ENCODE measurements at regions not wholly inside any gene's neighbourhood (a gene's known extent, or its start where the extent isn't known, plus 50 kb on each side); places are given as distances from the start of the nearest gene placed in this dataset.

DNA sequence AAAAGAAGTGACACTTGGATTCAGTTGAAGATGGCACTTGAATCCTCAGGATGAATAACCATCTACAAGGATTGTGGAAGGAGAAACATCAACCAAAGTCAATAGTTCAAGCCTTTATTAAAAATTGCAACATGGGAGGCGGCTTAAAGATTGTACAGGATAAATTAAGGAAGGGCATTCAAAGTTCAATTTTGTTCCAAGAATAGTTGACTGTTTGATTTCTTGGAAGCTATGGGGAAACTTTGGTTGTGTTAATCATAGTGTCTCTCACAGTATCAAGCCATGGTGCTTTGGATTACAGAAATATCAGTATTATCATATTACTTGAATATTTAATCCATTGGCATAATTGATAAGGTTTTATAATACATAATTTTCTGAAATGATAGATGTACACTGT, 1844.3 kb downstream of the MAT2B start:
- Histone ChIP-seq H3K27me3 (no peaks in the 10 kb centered on the region), H3K9me3 (ENCODE audit: low read depth) (no peaks in the 10 kb centered on the region), H3K4me3 (no peak overlapping the region), H3K36me3 (no peaks in the 10 kb centered on the region), H3K27ac (no peak overlapping the region), H3K4me1 (ENCODE audit: low read depth) (peaks cover 12% of the 10 kb centered on the region)
- TF ChIP-seq, protein P1, sequence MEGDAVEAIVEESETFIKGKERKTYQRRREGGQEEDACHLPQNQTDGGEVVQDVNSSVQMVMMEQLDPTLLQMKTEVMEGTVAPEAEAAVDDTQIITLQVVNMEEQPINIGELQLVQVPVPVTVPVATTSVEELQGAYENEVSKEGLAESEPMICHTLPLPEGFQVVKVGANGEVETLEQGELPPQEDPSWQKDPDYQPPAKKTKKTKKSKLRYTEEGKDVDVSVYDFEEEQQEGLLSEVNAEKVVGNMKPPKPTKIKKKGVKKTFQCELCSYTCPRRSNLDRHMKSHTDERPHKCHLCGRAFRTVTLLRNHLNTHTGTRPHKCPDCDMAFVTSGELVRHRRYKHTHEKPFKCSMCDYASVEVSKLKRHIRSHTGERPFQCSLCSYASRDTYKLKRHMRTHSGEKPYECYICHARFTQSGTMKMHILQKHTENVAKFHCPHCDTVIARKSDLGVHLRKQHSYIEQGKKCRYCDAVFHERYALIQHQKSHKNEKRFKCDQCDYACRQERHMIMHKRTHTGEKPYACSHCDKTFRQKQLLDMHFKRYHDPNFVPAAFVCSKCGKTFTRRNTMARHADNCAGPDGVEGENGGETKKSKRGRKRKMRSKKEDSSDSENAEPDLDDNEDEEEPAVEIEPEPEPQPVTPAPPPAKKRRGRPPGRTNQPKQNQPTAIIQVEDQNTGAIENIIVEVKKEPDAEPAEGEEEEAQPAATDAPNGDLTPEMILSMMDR (IDR thresholded peaks at IDR 0.05; ENCODE audit: low read depth, low read length): no peak
- no peak for DNase-seq (ENCODE audit: low read depth in 1 of 2, low spot score in 1 of 2)

DNA sequence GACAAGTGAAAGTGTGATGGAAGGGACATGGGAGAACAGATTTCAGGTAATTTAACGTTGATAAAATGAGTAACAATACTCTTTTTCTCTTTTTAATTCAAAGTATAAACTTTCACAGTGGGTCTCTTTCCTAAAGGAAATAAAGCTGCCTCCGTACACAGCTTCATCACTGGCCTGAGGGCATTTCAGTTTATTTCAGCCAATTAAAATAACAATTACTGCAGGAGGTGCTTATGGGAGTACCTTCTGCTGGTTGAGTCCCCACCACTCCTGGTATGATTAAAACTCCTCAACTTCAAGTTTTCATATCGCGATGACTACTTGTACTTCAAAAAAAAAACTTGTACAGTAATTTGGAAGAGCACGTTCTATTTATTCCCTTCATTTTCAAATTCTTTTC, 1845.9 kb downstream of the MAT2B start:
- H3K4me1 ChIP-seq (ENCODE audit: low read depth): peaks cover 12% of the 10 kb centered on the region
- no peaks in the 10 kb centered on the region for H3K9me3 ChIP-seq (ENCODE audit: low read depth)
- no peak overlapping the region for H3K4me3 ChIP-seq
- no peak for DNase-seq (ENCODE audit: low read depth in 1 of 2, low spot score in 1 of 2)
- no peaks in the 10 kb centered on the region for H3K36me3 ChIP-seq
- H3K27ac ChIP-seq: no peak overlapping the region
- TF ChIP-seq, protein P1 (IDR thresholded peaks at IDR 0.05; ENCODE audit: low read depth, low read length): no peak
- no peaks in the 10 kb centered on the region for H3K27me3 ChIP-seq

DNA sequence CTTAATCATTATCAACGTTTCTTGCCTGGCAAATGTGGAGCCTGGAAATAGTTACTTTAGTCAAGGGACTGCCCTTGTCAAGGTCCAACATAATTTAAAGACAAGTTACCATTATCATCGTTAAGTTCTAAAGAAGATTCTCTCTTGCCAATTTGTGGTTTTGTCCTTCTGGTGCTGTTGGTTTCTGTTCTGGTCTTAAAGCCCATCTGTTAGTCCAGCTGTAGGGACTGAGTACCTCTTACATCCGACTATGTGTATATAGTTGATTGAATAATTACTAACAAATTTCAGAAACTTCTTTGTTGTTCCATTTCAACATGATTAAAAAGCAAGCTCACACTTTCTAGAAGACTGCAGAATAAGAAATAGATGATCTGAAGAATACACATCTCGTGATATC, 1854.9 kb downstream of the MAT2B start:
- Histone ChIP-seq H3K9me3 (ENCODE audit: low read depth) (no peaks in the 10 kb centered on the region), H3K4me1 (ENCODE audit: low read depth) (no peaks in the 10 kb centered on the region), H3K36me3 (no peaks in the 10 kb centered on the region), H3K4me3 (no peak overlapping the region), H3K27me3 (no peaks in the 10 kb centered on the region), H3K27ac (no peak overlapping the region)
- DNase-seq (ENCODE audit: low read depth in 1 of 2, low spot score in 1 of 2): no peak
- TF ChIP-seq, protein P1 (IDR thresholded peaks at IDR 0.05; ENCODE audit: low read depth, low read length): no peak

DNA sequence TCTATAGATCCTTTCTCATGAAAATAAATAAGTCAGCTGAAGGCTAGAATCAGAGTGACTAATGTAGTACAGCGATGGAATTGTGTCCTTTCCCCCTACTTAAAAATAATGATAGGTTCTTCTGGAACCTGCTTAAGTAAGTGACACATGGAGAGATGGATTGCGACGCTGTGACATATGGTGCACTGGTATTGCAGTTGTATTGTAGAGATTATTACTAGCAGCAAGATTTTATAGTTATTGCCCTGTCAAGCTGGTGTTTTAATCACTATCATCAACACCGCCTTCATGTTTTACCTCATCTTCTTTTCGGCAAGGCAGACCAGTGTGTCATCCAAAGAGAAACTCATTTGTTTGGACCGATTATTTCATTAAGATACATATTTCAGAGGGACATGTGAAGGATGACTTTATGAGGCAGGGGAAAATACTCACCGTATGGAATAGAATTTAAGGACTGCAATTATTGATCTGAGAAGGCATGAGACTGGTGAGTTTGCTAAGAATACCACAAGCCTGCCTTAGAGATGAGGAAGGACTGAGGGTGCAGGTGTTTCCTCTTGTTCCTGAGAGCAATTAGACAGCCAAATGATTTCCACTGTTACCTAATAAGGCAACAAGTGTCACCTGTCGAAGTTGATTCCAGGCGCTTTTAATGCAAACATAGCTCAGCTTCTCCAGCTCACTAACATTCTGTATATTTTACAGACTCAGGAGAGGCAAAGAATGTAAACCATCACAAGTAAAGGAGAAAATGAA, 1855.5 kb downstream of the MAT2B start:
- no peaks in the 10 kb centered on the region for H3K27me3 ChIP-seq

DNA sequence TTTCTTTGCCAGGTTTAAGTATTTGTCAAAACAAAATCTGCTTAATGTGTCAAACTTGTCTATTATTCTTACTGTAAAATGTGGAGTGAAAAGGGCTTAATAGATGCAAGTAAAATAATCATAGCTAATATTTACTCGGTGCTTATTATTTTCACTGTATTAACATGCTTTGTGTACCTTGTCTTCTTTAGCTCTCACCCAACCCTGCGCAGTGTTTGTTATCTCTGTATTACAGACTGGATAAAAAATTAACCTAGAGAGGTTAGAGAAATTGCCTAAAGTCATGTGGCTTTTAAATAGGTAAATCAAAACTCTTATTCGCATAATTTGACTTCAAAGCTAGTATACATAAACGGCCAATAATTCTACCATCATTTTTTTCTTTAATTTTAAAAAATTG, 1864.8 kb downstream of the MAT2B start:
- Histone ChIP-seq H3K27me3 (no peaks in the 10 kb centered on the region), H3K9me3 (ENCODE audit: low read depth) (no peaks in the 10 kb centered on the region), H3K36me3 (no peaks in the 10 kb centered on the region), H3K27ac (no peak overlapping the region), H3K4me1 (ENCODE audit: low read depth) (peaks cover 7% of the 10 kb centered on the region), H3K4me3 (no peak overlapping the region)
- no peak for DNase-seq (ENCODE audit: low read depth in 1 of 2, low spot score in 1 of 2)
- TF ChIP-seq, protein P1 (IDR thresholded peaks at IDR 0.05; ENCODE audit: low read depth, low read length): no peak

More for the DNA sequence above, 1855.5 kb downstream of the MAT2B start:
- TF ChIP-seq, protein P1 (IDR thresholded peaks at IDR 0.05; ENCODE audit: low read depth, low read length): no peak
- DNase-seq (ENCODE audit: low read depth in 1 of 2, low spot score in 1 of 2): no peak
- H3K4me1 ChIP-seq (ENCODE audit: low read depth): no peaks in the 10 kb centered on the region
- no peaks in the 10 kb centered on the region for H3K36me3 ChIP-seq
- no peaks in the 10 kb centered on the region for H3K9me3 ChIP-seq (ENCODE audit: low read depth)
- no peak overlapping the region for H3K27ac ChIP-seq
- H3K4me3 ChIP-seq: no peak overlapping the region

Data from cardiac muscle cell (in vitro differentiated cells and primary cell).